GM10248 (cell line): ENCODE measurements at regions not wholly inside any gene's neighbourhood (a gene's known extent, or its start where the extent isn't known, plus 50 kb on each side); places are given as distances from the start of the nearest gene placed in this dataset.
"Not testable (repeated sequence)": the region's sequence is repeated elsewhere in the genome, so short reads cannot be mapped to it uniquely, and the experiment has no call there.

Experiments used
- CTCF ChIA-PET: fragments of 300-600 bp; sonication (Branson Sonifier 250); formaldehyde crosslinking; extraction: SDS; loops from one replicate; lab custom pipeline; 2021; ENCODE audit warnings: antibody characterized with exemption; lab: Yijun Ruan, JAX
- POLR2A ChIA-PET: fragments of 350-650 bp; sonication (Branson Sonifier 250); formaldehyde crosslinking; extraction: SDS; loops from one replicate; lab custom pipeline; 2020; ENCODE audit warnings: antibody characterized with exemption; lab: Yijun Ruan, JAX
- DNase-seq: peaks from one replicate; pipeline ENCODE4 v3.0.0; 2012; ENCODE audit errors: extremely low spot score
- TF ChIP-seq, protein P1 (sequence below): IDR thresholded peaks from 2 replicates; pipeline ENCODE4 v1.5.1; 2012; ENCODE audit warnings: mild to moderate bottlenecking, low read depth; ENCODE audit errors: extremely low read depth, missing control alignments, control extremely low read depth

DNA sequence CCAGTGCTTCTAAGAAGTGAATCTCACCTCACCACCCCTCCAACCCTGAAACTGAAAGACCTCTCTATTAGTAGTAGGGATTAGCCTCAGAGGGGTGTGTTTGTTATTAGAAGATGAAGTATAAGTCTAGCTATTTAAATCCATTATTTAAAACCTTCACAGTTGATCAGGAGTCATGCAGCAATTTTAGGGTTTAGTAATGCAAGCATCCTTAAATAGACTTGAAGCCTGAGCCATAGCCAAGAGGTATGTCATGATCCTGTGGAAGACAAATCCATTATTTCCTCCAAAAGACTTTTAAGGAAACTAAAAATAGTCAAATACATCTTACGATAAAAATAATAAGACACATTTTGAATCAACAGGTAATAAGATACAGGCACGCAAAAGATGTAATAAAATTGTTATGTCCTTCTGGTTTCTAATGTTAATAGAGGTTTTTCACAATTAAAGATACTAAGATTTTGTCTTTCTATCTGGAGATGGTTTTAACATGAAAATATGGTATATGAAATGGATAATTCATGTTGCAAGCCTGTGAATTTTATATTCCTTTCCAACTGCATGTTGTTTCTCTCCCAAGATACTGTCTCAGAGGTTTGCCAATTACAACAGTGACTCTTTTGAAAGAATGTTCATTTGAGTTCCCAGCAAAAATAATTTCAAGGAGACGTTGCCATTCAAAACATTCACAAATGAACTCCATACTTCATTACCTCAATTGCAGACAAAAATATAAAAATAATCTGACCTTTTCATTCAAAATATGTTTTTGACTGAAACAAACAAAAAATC is 68.0 kb downstream of the LUZP4 start:
- ChIA-PET POLR2A (no interaction called here), CTCF (no interaction called here)
- TF ChIP-seq, protein P1, sequence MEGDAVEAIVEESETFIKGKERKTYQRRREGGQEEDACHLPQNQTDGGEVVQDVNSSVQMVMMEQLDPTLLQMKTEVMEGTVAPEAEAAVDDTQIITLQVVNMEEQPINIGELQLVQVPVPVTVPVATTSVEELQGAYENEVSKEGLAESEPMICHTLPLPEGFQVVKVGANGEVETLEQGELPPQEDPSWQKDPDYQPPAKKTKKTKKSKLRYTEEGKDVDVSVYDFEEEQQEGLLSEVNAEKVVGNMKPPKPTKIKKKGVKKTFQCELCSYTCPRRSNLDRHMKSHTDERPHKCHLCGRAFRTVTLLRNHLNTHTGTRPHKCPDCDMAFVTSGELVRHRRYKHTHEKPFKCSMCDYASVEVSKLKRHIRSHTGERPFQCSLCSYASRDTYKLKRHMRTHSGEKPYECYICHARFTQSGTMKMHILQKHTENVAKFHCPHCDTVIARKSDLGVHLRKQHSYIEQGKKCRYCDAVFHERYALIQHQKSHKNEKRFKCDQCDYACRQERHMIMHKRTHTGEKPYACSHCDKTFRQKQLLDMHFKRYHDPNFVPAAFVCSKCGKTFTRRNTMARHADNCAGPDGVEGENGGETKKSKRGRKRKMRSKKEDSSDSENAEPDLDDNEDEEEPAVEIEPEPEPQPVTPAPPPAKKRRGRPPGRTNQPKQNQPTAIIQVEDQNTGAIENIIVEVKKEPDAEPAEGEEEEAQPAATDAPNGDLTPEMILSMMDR = no peak
- no peak for DNase-seq

DNA sequence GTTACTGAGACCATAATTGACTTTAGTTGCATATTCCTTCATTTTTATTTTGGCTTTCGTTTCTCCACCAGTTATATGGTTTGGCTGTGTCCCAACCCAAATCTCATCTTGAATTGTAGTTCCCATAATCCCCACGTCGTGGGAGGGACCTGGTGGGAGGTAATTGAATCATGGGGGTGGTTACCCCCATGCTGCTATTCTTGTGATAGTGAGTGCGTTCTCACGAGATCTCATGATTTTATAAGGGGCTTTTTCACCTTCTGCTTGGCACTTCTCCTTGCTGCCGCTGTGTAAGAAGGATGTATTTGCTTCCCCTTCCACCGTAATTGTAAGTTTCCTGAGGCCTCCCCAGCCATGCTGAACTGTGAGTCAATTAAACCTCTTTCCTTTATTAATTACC is 70.0 kb downstream of the LUZP4 start:
- POLR2A ChIA-PET, CTCF ChIA-PET, DNase-seq: not testable (repeated sequence)

DNA sequence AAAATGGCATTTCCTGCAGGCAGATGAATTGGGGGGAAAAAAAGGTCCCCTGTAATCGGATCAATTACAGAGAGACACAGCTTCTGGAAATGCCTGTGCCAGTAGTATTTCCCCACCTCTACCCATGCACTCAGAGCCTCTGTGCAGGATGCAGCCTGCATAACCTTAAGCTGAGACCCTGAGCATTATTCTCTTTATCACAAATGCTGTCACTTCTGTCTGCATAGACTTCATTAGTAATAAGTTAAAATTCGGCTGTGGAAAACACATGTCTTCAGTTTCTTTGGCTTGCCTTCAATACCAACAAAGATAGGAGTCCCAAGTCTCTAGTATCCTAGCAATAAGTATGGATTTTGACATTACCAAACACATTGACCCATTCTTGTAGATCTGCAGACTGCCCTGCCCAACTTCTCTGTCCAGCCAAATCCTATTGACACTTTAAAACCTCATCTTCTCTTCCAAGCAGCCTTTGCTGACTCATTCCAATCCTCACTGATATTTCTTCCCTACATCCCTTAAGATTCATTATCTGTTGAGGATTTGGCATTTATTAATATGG is 70.8 kb downstream of the LUZP4 start:
- CTCF ChIA-PET = no interaction called here

DNA sequence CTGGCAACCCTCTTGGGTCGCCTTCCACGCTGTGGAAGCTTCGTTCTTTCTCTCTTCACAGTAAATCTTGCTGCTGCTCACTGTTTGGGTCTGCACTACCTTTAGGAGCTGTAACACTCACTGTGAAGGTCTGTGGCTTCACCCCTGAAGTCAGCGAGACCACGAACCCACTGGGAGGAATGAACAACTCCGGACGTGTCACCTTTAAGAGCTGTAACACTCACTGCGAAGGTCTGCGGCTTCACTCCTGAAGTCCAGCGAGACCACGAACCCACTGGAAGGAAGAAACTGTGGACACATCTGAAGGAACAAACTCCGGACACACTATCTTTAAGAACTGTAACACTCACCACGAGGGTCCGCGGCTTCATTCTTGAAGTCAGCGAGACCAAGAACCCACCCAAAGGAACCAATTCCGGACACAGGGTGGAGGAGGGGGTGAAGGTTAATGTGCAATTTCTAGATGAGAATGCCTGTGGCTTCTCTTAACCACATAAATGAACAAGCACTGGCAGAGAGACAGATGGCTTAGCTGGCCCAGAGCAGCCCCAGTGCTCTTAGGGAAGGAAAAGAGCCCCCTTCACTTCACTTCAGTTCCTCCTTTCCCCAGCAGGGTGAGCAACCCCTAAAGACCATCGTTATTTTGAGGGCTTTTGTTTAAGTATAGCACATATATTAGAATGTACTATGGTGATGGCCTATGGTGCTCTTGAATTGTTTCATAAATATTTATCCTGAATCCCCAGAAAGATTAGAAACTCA is 73.0 kb downstream of the LUZP4 start:
- ChIA-PET CTCF (no interaction called here), POLR2A (no interaction called here)
- DNase-seq = no peak
- TF ChIP-seq, protein P1 = no peak

More for the DNA sequence above, 70.8 kb downstream of the LUZP4 start:
- TF ChIP-seq, protein P1 = no peak
- POLR2A ChIA-PET = no interaction called here
- DNase-seq = no peak

DNA sequence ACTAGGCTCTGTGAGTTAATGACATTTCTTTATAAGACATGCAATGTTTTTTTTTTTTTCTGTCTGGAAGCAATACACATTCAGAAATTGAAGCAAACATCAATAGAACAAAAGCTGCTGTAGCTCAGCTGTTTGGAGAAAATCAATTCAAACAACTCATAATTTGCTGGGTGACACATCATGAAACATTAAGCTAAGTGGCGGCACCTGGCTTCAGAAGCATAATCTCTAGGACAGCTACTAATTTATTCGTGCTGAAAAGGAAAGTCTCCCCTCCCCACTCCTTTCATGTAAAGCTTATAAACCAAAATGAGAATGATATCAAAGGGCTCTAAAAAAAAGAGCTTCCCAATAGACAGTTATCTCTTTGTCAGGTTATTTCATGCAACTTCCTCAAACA is 73.9 kb downstream of the LUZP4 start:
- DNase-seq = no peak
- POLR2A ChIA-PET = no interaction called here
- TF ChIP-seq, protein P1 = no peak
- CTCF ChIA-PET = interaction anchor here (1.5 kb wide), 1 partner anchor 11 kb away, joined by 4 read pairs; no protein-coding TSS in a partner anchor

DNA sequence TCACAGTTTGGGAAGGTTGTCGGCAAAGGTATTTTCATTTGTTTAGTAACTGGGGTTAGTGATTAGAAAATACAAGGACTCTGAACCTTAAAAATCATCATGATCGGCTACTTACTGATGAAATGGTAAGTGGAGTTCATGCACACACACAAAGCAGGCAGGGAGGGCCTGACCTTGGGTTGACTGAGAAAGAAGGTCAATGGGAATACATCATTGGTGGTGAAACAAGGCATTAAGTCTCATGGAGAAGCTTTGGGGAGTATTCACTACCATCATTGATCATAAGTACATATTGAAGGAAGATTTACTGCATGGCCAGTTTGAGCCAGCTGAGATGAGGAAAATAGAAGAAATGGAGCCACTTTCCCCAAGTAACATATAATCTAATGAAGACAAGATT is 74.4 kb downstream of the LUZP4 start:
- ChIA-PET CTCF (interaction anchor here (1.5 kb wide), 1 partner anchor 10 kb away, joined by 4 read pairs; no protein-coding TSS in a partner anchor), POLR2A (no interaction called here)
- TF ChIP-seq, protein P1 = no peak
- no peak for DNase-seq
